Thyroid gland (tissue), 4 donors: ENCODE measurements at regions not wholly inside any gene's neighbourhood (a gene's known extent, or its start where the extent isn't known, plus 50 kb on each side); places are given as distances from the start of the nearest gene placed in this dataset.
"Not testable (repeated sequence)": the region's sequence is repeated elsewhere in the genome, so short reads cannot be mapped to it uniquely, and the experiment has no call there.

Source experiments
- CTCF ChIP-seq, 6 experiments: fragments of 200-600 bp in 3 of 6; fragments of 450-650 bp in 3 of 6; sonication (generic) in 3 of 6; IDR thresholded peaks; one replicate each; pipeline ENCODE4 v1.5.1; 2016 to 2019; ENCODE audit warnings: antibody characterized with exemption in 6 of 6, mild to moderate bottlenecking in 2 of 6, inconsistent platforms in 1 of 6, moderate library complexity in 1 of 6
- POLR2A ChIP-seq, 2 donors: fragments of 450-650 bp; IDR thresholded peaks; one replicate each; pipeline ENCODE4 v1.6.1; 2017; ENCODE audit warnings: antibody characterized with exemption in 2 of 2, mild to moderate bottlenecking in 2 of 2, moderate library complexity in 1 of 2

DNA sequence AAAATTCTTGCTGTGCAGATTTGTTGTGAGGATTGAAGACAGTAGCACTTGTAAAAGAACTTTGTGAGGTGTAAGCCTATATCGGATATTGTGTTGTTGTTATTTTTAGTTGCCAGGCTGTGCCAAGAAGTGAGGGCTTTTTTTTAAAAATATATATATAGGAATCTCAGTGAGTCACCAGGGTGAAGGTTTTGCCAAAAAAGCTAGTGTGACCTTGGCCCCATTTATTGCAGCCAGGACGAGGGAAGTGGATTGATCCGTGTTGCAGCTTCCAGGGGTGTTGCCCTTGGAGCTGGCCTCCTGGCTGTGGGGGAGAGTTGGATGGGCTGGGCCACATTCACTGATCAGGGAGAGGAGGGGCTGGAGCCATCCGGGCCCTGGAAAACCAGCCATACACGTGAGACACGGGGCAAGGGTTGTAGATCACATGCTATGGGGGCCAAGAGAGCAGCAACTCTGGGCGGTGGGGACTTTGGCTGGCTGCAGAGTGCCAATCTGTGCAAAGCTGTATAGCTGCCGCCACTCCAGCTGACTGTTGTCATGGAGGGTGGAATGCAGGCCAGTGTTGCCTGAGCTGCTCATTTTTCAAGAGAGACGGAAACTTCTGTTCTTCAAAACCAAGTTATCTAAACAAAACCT, 273.0 kb upstream of the TEKT4 start:
- TF ChIP-seq CTCF, POLR2A (IDR thresholded peaks at IDR 0.05): not testable (repeated sequence)
